NCI-H2171 treated with DMSO at 0.1 percent for 48 hours (cell line): ENCODE measurements at regions not wholly inside any gene's neighbourhood (a gene's known extent, or its start where the extent isn't known, plus 50 kb on each side); places are given as distances from the start of the nearest gene placed in this dataset.
A peak's percentile ranks its signal among the peaks of the same experiment; 100 is the strongest.
"Not testable (repeated sequence)": the region's sequence is repeated elsewhere in the genome, so short reads cannot be mapped to it uniquely, and the experiment has no call there.

Experiments used
- DNase-seq: peaks from one replicate; lab custom pipeline; 2025; lab: John Stamatoyannopoulos, UW

DNA sequence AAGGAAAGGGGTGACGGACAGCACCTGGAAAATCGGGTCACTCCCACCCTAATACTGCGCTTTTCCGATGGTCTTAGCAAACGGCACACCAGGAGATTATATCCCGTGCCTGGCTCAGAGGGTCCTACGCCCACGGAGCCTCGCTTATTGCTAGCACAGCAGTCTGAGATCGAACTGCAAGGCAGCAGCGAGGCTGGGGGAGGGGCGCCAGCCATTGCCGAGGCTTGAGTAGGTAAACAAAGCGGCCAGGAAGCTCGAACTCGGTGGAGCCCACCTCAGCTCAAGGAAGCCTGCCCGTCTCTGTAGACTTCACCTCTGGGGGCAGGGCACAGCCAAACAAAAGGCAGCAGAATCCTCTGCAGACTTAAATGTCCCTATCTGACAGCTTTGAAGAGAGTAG is 91.5 kb upstream of the MBIP start:
- not testable (repeated sequence) for DNase-seq

- peak; percentile 18 for DNase-seq
Measured at GRCh38 chr14:36408388-36408787, 88.0 kb upstream of the MBIP start.

DNA sequence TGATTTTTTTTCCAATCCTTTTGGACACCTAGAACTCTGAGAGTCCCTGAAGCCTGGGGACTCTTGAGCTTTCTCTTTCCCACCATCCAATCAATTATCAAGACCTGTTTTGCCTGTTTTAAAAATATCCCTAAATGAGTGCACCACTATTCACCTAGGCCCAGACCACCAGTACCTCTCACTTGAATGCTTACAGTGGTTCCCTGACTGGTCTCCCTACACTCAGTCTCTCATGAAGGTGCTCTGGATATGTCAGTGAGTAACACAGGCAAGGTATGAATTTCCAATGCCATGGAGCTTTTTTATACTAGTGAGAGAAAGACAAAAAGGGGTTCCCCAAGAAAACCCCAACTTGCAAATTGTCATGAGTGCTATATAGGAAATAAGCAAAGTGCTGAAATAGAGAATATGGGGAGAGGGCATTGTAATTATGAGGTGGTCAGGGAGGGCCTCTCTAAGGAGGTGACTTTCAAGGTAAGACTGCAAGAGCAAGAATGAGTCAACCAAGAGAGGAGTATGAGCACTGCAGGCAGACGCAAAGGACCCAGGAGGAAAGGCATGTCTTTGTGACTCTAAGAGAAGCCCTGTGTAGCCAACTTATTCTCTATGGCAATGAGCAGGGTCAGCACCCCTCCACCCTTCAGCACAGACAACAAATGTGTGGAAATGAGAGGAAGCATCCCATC is 85.3 kb upstream of the MBIP start:
- no peak for DNase-seq

DNA sequence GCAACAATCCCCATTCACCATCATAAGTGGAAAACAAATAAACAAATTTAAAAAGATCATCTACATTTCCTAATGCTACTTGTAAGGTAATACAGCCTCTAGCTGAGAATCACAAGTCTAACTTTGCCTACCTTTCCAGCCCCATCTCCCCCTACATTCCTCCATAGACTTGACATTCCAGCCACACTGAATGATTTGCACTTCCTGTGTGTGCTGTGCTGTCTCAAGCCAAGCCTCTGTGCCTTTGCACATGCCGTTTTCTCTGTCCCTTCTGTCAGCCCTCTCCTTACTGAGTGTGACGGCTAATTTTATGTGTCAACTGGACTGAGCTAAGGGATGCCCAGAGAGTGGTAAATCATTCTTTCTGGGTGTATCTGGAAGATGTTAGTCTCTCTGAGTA is 82.4 kb upstream of the MBIP start:
- no peak for DNase-seq

DNA sequence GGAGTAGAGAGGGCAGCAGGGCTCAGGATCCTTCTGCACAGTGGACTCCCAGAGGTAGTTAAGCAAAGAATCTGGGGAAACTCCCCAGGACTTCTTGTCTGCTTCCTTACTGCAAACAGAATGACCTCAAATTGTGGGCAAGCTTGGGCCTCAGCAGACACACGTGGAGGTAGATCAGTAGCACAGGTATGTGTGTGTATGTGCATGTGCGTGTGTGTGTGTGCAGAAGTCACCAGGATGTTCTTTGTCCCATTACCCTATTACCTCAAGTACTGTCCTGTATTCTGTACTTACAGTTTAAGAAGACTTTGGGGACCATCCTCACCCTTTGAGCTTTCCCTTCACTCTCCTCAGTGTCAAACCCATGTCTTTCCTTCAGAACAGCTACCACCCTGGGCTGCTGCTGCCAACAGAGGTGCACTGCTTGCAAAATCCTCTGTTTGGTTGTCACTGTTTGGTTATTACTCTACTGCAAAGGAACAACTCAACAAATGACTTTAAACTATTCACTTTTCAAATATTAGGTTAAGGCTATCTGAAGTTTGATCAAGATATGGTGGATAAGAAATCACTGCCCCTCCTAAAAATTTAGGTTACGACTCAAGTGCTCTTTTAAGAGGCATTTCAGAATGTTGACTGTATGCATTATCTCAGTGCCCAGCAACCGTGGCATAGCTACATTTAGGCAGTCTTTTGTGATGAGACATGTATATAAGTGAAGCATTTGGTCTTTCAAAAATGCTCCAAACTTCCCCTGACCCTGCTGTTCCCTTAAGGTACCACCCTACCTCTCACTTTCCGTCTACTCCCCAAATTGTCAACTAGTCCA is 78.2 kb upstream of the MBIP start:
- no peak for DNase-seq

- no peak for DNase-seq
Measured at GRCh38 chr14:36397357-36397756, 76.9 kb upstream of the MBIP start.

- DNase-seq: no peak
Measured at GRCh38 chr14:36396798-36397197, 76.4 kb upstream of the MBIP start.

- DNase-seq: no peak
Measured at GRCh38 chr14:36394593-36394992, 74.2 kb upstream of the MBIP start.

- DNase-seq: no peak
Measured at GRCh38 chr14:36390718-36391117, 70.3 kb upstream of the MBIP start.

GRCh38 chr14:36383767-36384431 is 63.5 kb upstream of the MBIP start:
- no peak for DNase-seq

DNA sequence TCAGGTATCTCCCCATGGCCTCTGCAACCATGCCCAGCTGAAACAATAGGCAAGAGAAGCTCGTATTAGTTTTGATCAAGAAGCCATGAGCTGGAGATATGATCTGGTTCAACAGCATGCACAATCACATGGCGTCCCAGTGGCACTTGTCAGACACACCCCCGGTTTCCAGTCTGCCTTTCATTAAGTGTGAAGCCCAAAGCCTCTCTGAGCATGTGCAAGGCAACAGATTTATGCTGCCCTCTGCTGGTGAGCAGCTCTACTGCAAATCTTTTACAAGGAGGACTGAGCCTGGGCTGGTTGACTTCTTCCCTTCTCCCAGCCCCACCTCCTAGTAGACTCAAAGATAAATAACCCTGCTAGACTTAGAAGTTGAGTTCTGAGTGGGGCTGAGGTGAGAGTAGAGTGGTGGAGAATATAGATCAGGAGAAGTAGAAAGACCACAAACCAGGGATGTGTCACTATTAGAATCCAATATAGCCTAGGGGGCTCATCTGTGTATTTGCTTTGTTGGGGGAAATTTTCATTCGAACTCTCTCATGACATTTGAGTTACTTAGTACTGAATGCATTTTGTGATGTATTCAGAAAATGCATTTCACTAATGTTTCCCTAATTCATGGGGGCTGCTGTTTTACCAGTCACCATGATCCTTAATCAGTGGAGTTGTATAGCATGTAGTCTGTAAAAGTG is 53.7 kb upstream of the MBIP start:
- DNase-seq: peak; percentile 79
